ENCODE measurements at regions not wholly inside any gene's neighbourhood (a gene's known extent, or its start where the extent isn't known, plus 50 kb on each side); places are given as distances from the start of the nearest gene placed in this dataset.

DNA sequence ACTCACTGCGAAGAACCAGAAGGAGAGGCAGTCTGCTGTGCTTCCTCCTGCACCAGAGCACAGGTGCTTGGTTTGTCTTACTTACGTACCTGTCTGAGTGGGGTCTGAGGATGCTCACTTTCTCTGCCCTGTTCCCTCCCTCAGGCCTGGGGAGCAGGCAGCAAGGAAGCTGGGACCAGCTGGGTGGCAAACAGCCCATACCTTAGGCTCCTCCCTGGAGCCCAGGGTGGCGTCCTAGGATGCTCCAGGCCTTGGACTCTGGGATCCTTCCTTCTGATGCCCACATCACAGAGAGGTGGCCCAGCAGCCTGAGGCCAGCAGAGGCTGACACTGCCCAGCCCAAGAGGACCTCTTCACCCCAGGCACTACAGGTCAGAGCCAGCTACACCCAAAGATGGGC lies 593.2 kb downstream of the BRD1 start:
- Histone ChIP-seq H3K27me3 (ENCODE audit: control insufficient read depth in 1 of 2, insufficient read depth in 2 of 2, low read length in 2 of 2) (peaks cover 8 to 47% of the 10 kb centered on the region in 2 experiments; a peak in 4 of 5 replicates), H3K4me3 (replicated peaks in 1 of 3; ENCODE audit: insufficient read depth in 1 of 3, low read depth in 2 of 3, low read length in 3 of 3) (no peak overlapping the region), H3K4me1 (ENCODE audit: insufficient read depth, low read length) (no peaks in the 10 kb centered on the region), H4K20me1 (ENCODE audit: insufficient read depth, low read length) (no peaks in the 10 kb centered on the region), H2AFZ (ENCODE audit: low read length) (no peak overlapping the region), H3K9me3 (ENCODE audit: low read length) (no peaks in the 10 kb centered on the region), H3K27ac (ENCODE audit: extremely low read length, insufficient read depth, low read length) (no peak overlapping the region), H3K4me2 (ENCODE audit: low read depth, low read length) (no peak overlapping the region), H3K79me2 (ENCODE audit: insufficient read depth, low read length) (no peaks in the 10 kb centered on the region), H3K9ac (ENCODE audit: insufficient read depth, low read depth, low read length) (no peak overlapping the region), H3K36me3 (replicated peaks in 1 of 2; ENCODE audit: control insufficient read depth in 1 of 2, insufficient read depth in 2 of 2, low read length in 2 of 2) (no peaks in the 10 kb centered on the region)
- intact Hi-C loops (cut with micrococcal nuclease; ENCODE audit: unreplicated experiment) (no loop called here), in situ Hi-C loops (cut with HindIII; ENCODE audit: extremely low pct_ligation_motif_present, low pct_unique_long_range_greater_than_20kb) (no loop called here)
- no TSS peak for BruUV-seq (replicated peaks)
- 20% methylated on average over 2 of the region's 3 CpGs for WGBS (ENCODE audit: low lambda C conversion rate)
- DNase-seq (ENCODE audit: low spot score), result no peak
- FAIRE-seq, result no peak
- ATAC-seq, result no peak
- POLR2A ChIA-PET, result no interaction called here
- TF ChIP-seq, protein P1, sequence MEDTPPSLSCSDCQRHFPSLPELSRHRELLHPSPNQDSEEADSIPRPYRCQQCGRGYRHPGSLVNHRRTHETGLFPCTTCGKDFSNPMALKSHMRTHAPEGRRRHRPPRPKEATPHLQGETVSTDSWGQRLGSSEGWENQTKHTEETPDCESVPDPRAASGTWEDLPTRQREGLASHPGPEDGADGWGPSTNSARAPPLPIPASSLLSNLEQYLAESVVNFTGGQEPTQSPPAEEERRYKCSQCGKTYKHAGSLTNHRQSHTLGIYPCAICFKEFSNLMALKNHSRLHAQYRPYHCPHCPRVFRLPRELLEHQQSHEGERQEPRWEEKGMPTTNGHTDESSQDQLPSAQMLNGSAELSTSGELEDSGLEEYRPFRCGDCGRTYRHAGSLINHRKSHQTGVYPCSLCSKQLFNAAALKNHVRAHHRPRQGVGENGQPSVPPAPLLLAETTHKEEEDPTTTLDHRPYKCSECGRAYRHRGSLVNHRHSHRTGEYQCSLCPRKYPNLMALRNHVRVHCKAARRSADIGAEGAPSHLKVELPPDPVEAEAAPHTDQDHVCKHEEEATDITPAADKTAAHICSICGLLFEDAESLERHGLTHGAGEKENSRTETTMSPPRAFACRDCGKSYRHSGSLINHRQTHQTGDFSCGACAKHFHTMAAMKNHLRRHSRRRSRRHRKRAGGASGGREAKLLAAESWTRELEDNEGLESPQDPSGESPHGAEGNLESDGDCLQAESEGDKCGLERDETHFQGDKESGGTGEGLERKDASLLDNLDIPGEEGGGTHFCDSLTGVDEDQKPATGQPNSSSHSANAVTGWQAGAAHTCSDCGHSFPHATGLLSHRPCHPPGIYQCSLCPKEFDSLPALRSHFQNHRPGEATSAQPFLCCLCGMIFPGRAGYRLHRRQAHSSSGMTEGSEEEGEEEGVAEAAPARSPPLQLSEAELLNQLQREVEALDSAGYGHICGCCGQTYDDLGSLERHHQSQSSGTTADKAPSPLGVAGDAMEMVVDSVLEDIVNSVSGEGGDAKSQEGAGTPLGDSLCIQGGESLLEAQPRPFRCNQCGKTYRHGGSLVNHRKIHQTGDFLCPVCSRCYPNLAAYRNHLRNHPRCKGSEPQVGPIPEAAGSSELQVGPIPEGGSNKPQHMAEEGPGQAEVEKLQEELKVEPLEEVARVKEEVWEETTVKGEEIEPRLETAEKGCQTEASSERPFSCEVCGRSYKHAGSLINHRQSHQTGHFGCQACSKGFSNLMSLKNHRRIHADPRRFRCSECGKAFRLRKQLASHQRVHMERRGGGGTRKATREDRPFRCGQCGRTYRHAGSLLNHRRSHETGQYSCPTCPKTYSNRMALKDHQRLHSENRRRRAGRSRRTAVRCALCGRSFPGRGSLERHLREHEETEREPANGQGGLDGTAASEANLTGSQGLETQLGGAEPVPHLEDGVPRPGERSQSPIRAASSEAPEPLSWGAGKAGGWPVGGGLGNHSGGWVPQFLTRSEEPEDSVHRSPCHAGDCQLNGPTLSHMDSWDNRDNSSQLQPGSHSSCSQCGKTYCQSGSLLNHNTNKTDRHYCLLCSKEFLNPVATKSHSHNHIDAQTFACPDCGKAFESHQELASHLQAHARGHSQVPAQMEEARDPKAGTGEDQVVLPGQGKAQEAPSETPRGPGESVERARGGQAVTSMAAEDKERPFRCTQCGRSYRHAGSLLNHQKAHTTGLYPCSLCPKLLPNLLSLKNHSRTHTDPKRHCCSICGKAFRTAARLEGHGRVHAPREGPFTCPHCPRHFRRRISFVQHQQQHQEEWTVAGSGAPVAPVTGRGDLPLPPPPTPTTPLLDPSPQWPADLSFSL (CRISPR knock-in tag; IDR thresholded peaks at IDR 0.05), result no peak
- TF ChIP-seq MED8 (CRISPR knock-in tag; IDR thresholded peaks at IDR 0.05; ENCODE audit: insufficient replicate concordance) (no peak), HNRNPUL1 (IDR thresholded peaks at IDR 0.05; ENCODE audit: low read depth, low read length) (no peak), TARDBP (CRISPR knock-in tag; IDR thresholded peaks at IDR 0.05) (no peak), SRY (CRISPR knock-in tag; IDR thresholded peaks at IDR 0.05) (no peak), ZNF225 (CRISPR knock-in tag; IDR thresholded peaks at IDR 0.05) (no peak)
- TF ChIP-seq, protein P2, sequence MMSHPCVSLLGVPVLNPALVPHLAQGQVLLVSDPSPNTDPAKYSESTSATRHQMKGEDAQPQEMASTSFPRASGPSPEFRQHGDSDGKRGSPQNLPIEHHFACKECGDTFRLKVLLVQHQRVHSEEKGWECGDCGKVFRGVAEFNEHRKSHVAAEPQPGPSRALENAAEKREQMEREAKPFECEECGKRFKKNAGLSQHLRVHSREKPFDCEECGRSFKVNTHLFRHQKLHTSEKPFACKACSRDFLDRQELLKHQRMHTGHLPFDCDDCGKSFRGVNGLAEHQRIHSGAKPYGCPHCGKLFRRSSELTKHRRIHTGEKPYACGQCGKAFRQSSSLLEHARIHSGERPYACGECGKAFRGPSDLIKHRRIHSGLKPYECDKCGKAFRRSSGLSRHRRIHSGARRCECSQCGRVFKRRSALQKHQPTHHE (CRISPR knock-in tag; IDR thresholded peaks at IDR 0.05; ENCODE audit: borderline replicate concordance), result no peak
- CTCF ChIA-PET (ENCODE audit: low intra/inter-chr PET ratio, low total read pairs), result no interaction called here

Measured in HepG2 (cell line).